ENCODE measurements at regions not wholly inside any gene's neighbourhood (a gene's known extent, or its start where the extent isn't known, plus 50 kb on each side); places are given as distances from the start of the nearest gene placed in this dataset.

GRCh38 chr6:68575765-68576439 is 59.2 kb upstream of the ADGRB3 start:
- H3K36me3 Mint-ChIP-seq (ENCODE audit: low read depth), result peaks cover 5% of the 10 kb centered on the region
- peaks cover 6% of the 10 kb centered on the region for H3K27me3 Mint-ChIP-seq (ENCODE audit: low read depth)
- peak overlapping the region; percentile 63 to 80 (median 66) for H3K27ac Mint-ChIP-seq
- no peaks in the 10 kb centered on the region for H3K4me1 Mint-ChIP-seq
- peak overlapping the region; percentile 56 to 71 (median 62) for H3K4me3 Mint-ChIP-seq
- H3K9me3 Mint-ChIP-seq, result peaks cover 12% of the 10 kb centered on the region
- TF ChIP-seq CTCF (IDR thresholded peaks at IDR 0.05; ENCODE audit: unreplicated experiment in 3 of 3), result no peak

GRCh38 chr6:68572975-68573374 is 62.1 kb upstream of the ADGRB3 start:
- Mint-ChIP-seq H3K36me3 (ENCODE audit: low read depth) (peaks cover 5% of the 10 kb centered on the region), H3K27me3 (ENCODE audit: low read depth) (peaks cover 6% of the 10 kb centered on the region), H3K9me3 (peaks cover 25% of the 10 kb centered on the region), H3K4me1 (no peaks in the 10 kb centered on the region), H3K4me3 (no peak overlapping the region), H3K27ac (no peak overlapping the region)
- TF ChIP-seq CTCF (IDR thresholded peaks at IDR 0.05; ENCODE audit: unreplicated experiment in 3 of 3), result no peak

GRCh38 chr6:68572525-68572924 is 62.6 kb upstream of the ADGRB3 start:
- Mint-ChIP-seq H3K4me3 (no peak overlapping the region), H3K27ac (no peak overlapping the region), H3K9me3 (peaks cover 25% of the 10 kb centered on the region), H3K4me1 (no peaks in the 10 kb centered on the region), H3K36me3 (ENCODE audit: low read depth) (peaks cover 5% of the 10 kb centered on the region), H3K27me3 (ENCODE audit: low read depth) (peaks cover 6% of the 10 kb centered on the region)
- TF ChIP-seq CTCF (IDR thresholded peaks at IDR 0.05; ENCODE audit: unreplicated experiment in 3 of 3), result peak; percentile 11 to 30 (median 20)

GRCh38 chr6:68559716-68560115 is 75.4 kb upstream of the ADGRB3 start:
- Mint-ChIP-seq H3K27ac (no peak overlapping the region), H3K4me1 (no peaks in the 10 kb centered on the region), H3K4me3 (no peak overlapping the region), H3K36me3 (ENCODE audit: low read depth) (no peaks in the 10 kb centered on the region), H3K27me3 (ENCODE audit: low read depth) (no peaks in the 10 kb centered on the region), H3K9me3 (no peaks in the 10 kb centered on the region)
- TF ChIP-seq CTCF (IDR thresholded peaks at IDR 0.05; ENCODE audit: unreplicated experiment in 3 of 3), result no peak

- no peaks in the 10 kb centered on the region for H3K27me3 Mint-ChIP-seq (ENCODE audit: low read depth)
- no peaks in the 10 kb centered on the region for H3K4me1 Mint-ChIP-seq
- no peak overlapping the region for H3K27ac Mint-ChIP-seq
- H3K36me3 Mint-ChIP-seq (ENCODE audit: low read depth), result no peaks in the 10 kb centered on the region
- no peak overlapping the region for H3K4me3 Mint-ChIP-seq
- no peaks in the 10 kb centered on the region for H3K9me3 Mint-ChIP-seq
- TF ChIP-seq CTCF (IDR thresholded peaks at IDR 0.05; ENCODE audit: unreplicated experiment in 3 of 3), result peak in 1 of 3 experiments; percentile 17
These were observed 76.0 kb upstream of the ADGRB3 start for GRCh38 chr6:68559070-68559469.

GRCh38 chr6:68546620-68547019 is 88.5 kb upstream of the ADGRB3 start:
- Mint-ChIP-seq H3K9me3 (no peaks in the 10 kb centered on the region), H3K4me1 (no peaks in the 10 kb centered on the region), H3K36me3 (ENCODE audit: low read depth) (no peaks in the 10 kb centered on the region), H3K27ac (no peak overlapping the region), H3K27me3 (ENCODE audit: low read depth) (no peaks in the 10 kb centered on the region), H3K4me3 (no peak overlapping the region)
- no peak for TF ChIP-seq CTCF (IDR thresholded peaks at IDR 0.05; ENCODE audit: unreplicated experiment in 3 of 3)

Data from nephron (organoid).